ENCODE measurements at regions not wholly inside any gene's neighbourhood (a gene's known extent, or its start where the extent isn't known, plus 50 kb on each side); places are given as distances from the start of the nearest gene placed in this dataset.

- no peak for DNase-seq
Observed at GRCh38 chr1:235009561-235010306, 118.9 kb downstream of the TOMM20 start.

DNA sequence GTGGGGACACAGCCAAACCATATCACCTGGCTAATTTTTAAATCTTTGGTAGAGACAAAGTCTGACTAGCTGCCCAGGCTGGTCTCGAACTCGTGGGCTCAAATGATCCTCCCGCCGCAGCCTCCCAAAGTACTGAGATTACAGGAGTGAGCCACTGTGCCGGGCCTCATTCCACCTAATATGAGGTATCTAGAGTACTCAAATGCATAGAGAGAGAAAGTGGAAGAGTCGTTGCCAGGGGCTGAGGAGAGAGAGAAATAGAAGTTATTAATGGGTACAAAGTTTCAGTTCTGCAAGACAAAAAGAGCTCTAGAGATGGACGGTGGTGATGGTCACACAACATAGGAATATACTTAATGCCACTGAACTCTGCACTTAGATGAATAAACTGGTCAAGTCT is 119.6 kb downstream of the TOMM20 start:
- no peak for DNase-seq

GRCh38 chr1:235008239-235008638 is 120.4 kb downstream of the TOMM20 start:
- no peak for DNase-seq

DNA sequence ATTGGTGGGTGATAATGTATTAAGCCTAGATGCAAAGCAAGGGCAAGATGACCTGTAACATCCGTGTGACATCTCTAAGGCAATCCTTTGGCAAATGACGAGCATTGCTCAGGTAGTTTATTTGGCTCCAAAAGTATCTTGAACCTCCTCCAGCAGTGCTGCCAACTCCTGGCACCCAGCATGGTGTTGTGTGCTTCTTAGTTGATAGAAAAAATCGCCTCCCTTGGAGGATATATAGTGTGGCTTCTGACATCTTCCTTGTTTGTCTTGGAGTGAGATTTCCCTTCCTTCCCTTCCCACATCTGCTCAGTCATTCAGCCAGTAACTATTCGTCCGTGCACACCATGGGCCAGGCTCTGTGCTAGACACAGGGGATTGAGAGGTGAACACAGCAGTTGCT is 121.8 kb downstream of the TOMM20 start:
- DNase-seq: no peak

- no peak for DNase-seq
Observed at GRCh38 chr1:235006132-235006721, 122.4 kb downstream of the TOMM20 start.

GRCh38 chr1:235004840-235005391 is 123.7 kb downstream of the TOMM20 start:
- DNase-seq: no peak

GRCh38 chr1:235004276-235004675 is 124.4 kb downstream of the TOMM20 start:
- no peak for DNase-seq

DNA sequence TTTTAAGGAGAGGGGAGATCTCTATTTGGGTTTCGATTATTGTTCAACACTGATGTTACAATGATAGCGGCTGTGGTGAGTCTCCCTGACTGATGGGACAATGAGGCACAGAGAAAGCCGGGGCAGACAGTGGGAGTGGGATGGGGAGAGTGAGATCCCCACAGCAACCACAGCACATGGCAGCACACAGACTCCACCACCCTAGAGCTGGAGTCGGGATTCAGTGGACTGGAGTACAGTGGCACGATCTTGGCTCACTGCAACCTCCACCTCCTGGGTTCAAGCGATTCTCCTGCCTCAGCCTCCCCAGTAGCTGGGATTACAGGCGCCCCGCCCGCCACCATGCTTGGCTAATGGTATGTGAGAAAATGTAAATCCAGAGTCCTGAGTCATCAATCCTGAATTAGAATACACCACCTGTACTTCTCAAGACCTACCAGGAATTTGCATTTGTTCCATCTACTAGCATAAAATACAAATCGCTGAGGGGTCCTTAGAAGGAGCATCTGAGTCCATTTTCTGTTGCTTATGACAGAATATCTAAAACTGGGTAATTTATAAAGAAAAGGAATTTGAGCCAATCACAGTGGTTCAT is 125.8 kb downstream of the TOMM20 start:
- no peak for DNase-seq

GRCh38 chr1:234999513-234999940 is 129.1 kb downstream of the TOMM20 start:
- DNase-seq: no peak

- no peak for DNase-seq
Observed at GRCh38 chr1:234997896-234998741, 130.5 kb downstream of the TOMM20 start.

GRCh38 chr1:234997201-234997895 is 131.3 kb downstream of the TOMM20 start:
- peak; percentile 100 for DNase-seq

DNA sequence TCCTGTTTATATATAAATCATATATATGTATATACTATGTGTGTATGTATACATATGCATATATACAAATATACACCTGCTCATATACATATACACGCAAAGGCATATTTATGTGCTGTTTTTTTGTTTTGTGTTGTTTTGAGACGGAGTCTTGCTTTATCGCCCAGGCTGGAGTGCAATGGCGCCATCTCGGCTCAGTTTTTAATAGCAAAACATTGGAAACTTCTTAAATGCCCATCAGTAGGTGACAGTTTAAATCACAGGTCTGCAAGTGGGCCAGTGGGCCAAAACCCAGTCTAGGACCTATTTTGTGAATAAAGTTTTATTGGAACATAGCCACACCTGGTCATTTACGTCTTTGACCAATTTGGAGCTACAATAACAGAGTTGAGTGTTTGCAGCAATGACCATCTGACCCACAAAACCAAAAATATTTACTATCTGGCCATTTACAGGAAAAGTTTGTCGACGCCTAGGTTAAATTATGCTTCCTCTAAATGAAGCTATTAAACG is 132.3 kb downstream of the TOMM20 start:
- no peak for DNase-seq

DNA sequence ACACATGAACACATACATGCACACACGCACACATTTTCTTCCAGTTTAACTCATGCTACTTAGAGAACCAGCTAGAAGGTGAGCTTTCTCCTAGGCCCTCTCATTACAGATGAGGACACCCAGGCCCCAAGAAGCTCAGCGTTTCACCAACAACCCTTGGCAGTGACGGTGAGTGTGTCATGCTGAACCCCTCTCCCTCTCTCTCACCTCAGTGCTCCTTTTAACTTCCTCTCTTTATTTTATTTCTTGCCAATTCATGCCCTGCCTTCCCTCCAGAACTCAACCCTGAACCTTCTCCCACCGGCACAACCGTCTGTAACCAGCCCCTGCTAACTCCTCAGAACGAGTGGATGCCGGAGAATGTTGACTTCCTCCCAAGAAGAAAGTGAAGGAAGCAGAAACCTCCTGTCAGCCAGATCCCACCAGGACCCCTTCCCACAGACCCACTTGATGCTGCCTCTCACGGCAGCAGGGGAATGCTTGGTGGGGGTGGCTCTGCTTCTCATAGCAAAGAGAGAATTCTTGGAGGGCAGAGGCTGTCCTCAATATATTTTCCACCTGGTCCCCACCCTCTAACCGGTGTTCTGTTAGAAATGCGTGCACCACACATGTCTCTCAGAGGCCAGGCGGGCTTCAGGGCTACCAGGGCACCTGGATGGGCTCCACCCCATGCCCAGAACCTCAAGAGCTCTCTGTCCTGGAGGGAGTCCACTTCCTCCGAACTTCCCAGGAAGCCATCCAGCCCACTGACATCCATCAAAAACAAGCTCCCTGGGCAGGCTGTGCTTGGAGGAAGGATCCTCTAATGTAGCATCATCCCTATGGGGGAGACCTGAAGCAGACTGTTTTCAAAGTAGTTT is 134.0 kb downstream of the TOMM20 start:
- no peak for DNase-seq

GRCh38 chr1:234992065-234992464 is 136.6 kb downstream of the TOMM20 start:
- no peak for DNase-seq

GRCh38 chr1:234990874-234991801 is 137.5 kb downstream of the TOMM20 start:
- DNase-seq: no peak

GRCh38 chr1:234990328-234990675 is 138.3 kb downstream of the TOMM20 start:
- DNase-seq: no peak

DNA sequence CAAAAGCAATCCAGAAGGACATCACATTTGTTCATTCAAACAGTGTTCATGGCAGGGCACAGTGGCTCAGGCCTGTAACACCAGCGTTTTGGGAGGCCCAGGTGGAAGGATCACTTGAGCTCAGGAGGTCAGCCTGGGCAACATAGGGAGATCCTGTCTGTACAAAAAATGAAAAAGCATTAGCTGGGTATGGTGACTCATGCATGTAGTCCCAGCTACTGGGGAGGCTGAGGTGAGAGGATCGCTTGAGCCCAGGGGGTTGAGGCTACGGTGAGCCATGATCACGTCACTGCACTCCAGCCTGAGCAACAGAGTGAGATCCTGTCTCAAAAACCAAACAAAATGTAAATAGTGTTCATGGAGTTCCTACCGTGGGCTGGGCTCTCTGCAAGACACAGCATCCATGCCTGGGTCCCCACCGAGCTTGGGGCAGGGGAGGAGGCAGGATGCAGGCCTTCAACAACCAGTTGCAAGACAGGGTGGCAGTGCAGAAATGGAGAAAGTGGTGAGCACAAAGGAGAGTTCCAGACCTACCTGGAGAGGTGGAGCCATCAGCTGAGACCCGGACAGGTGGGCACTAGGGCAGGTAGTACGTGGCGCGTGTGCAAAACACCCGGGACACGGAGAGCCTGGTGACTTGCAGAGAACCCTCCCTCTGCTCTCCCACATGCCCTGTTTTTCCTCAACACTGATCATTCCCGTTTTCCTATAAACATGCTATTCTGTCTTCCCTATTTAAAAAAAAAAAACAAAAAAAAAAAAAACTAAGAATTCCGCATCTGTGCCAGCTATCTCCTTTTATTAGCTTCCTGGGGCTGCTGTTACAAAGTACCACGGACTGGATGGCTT is 138.9 kb downstream of the TOMM20 start:
- no peak for DNase-seq

- peak; percentile 49 for DNase-seq
Observed at GRCh38 chr1:234989019-234989418, 139.6 kb downstream of the TOMM20 start.

- DNase-seq: no peak
Observed at GRCh38 chr1:234988536-234988935, 140.1 kb downstream of the TOMM20 start.
